Neural cell (in vitro differentiated cells): ENCODE measurements at regions not wholly inside any gene's neighbourhood (a gene's known extent, or its start where the extent isn't known, plus 50 kb on each side); places are given as distances from the start of the nearest gene placed in this dataset.

ENCODE experiments used
- H2AFZ ChIP-seq: fragments of 200-600, 300-800 bp; sonication (generic), shearing (Covaris generic); 2 replicates; pipeline ENCODE4 v1.6.0; 2014; ENCODE audit warnings: low read depth, mild to moderate bottlenecking, antibody characterized with exemption, low read length, moderate library complexity
- H3F3A ChIP-seq: fragments of 200-600 bp; shearing (Covaris generic); 2 replicates; pipeline ENCODE4 v1.6.1; 2016; ENCODE audit warnings: mild to moderate bottlenecking, moderate library complexity, mixed read lengths, antibody characterized with exemption, low read length; ENCODE audit not compliant: insufficient read depth, poor library complexity, severe bottlenecking
- H3K27ac ChIP-seq: fragments of 200-600, 300-800 bp; sonication (generic), shearing (Covaris generic); 2 replicates; pipeline ENCODE4 v1.5.1; 2014; ENCODE audit warnings: mild to moderate bottlenecking, low read length, moderate library complexity
- H3K27me3 ChIP-seq: fragments of 300-800, 200-600 bp; sonication (generic), shearing (Covaris generic); 2 replicates; pipeline ENCODE4 v1.6.0; 2014; ENCODE audit warnings: mild to moderate bottlenecking, low read depth, low read length, moderate library complexity; ENCODE audit not compliant: insufficient read depth
- H3K36me3 ChIP-seq: fragments of 300-800, 200-600 bp; sonication (generic), shearing (Covaris generic); 2 replicates; pipeline ENCODE4 v1.5.1; 2014; ENCODE audit warnings: mild to moderate bottlenecking, antibody characterized with exemption, low read length, moderate library complexity; ENCODE audit not compliant: insufficient read depth
- H3K4me2 ChIP-seq: fragments of 300-800, 200-600 bp; sonication (generic), shearing (Covaris generic); 2 replicates; pipeline ENCODE4 v1.6.0; 2014; ENCODE audit warnings: mild to moderate bottlenecking, low read length
- H3K4me3 ChIP-seq: fragments of 300-800, 200-600 bp; sonication (generic), shearing (Covaris generic); 2 replicates; pipeline ENCODE4 v1.5.1; 2014; ENCODE audit warnings: mild to moderate bottlenecking, low read length, moderate library complexity
- H3K79me2 ChIP-seq: fragments of 200-600 bp; shearing (Covaris generic); replicated peaks from 2 replicates; pipeline ENCODE4 v1.6.0; 2014; ENCODE audit warnings: mild to moderate bottlenecking, low read length, moderate library complexity; ENCODE audit not compliant: insufficient read depth
- H3K9ac ChIP-seq: fragments of 300-800, 200-600 bp; sonication (generic), shearing (Covaris generic); 2 replicates; pipeline ENCODE4 v1.6.1; 2016; ENCODE audit warnings: mild to moderate bottlenecking, low read length, mixed read lengths
- H3K9me2 ChIP-seq: fragments of 200-600 bp; shearing (Covaris generic); 2 replicates; pipeline ENCODE4 v1.6.1; 2016; ENCODE audit warnings: mild to moderate bottlenecking, low read length, mixed read lengths; ENCODE audit not compliant: insufficient read depth
- H3K9me3 ChIP-seq: fragments of 200-600, 300-800 bp; sonication (generic), shearing (Covaris generic); 2 replicates; pipeline ENCODE4 v1.6.1; 2016; ENCODE audit warnings: mild to moderate bottlenecking, mixed run types, low read length, moderate library complexity, mixed read lengths
- H4K20me1 ChIP-seq: fragments of 200-600 bp; shearing (Covaris generic); 2 replicates; pipeline ENCODE4 v1.6.1; 2016; ENCODE audit warnings: mild to moderate bottlenecking, mixed run types; ENCODE audit not compliant: insufficient read depth
- EP300 ChIP-seq: fragments of 450-650 bp; conservative IDR thresholded peaks from 2 replicates; pipeline ENCODE4 v1.6.1; 2014; ENCODE audit warnings: antibody characterized with exemption, mild to moderate bottlenecking, moderate library complexity; ENCODE audit not compliant: poor library complexity, severe bottlenecking
- EZH2 ChIP-seq: fragments of 200-600, 300-800 bp; shearing (Covaris generic), sonication (generic); IDR thresholded peaks from 2 replicates; pipeline ENCODE4 v1.6.1; 2014; ENCODE audit warnings: antibody characterized with exemption, low read length, borderline replicate concordance, mild to moderate bottlenecking; ENCODE audit not compliant: insufficient read depth, poor library complexity, severe bottlenecking
- MXI1 ChIP-seq: fragments of 450-650 bp; conservative IDR thresholded peaks from 2 replicates; pipeline ENCODE4 v1.6.1; 2014; ENCODE audit warnings: antibody characterized with exemption, mild to moderate bottlenecking; ENCODE audit not compliant: poor library complexity, severe bottlenecking
- POLR2AphosphoS5 ChIP-seq: IDR thresholded peaks from 2 replicates; pipeline ENCODE4 v1.6.1; 2012
- RAD21 ChIP-seq: fragments of 450-650 bp; conservative IDR thresholded peaks from 2 replicates; pipeline ENCODE4 v1.6.1; 2014; ENCODE audit warnings: antibody characterized with exemption, mild to moderate bottlenecking, moderate library complexity
- SMC3 ChIP-seq: fragments of 450-650 bp; conservative IDR thresholded peaks from 2 replicates; pipeline ENCODE4 v1.6.1; 2014; ENCODE audit warnings: antibody characterized with exemption, mild to moderate bottlenecking, moderate library complexity; ENCODE audit not compliant: poor library complexity
- TAF1 ChIP-seq: IDR thresholded peaks from 2 replicates; pipeline ENCODE4 v1.6.1; 2012; ENCODE audit warnings: low read depth
- TF ChIP-seq, protein P1 (sequence below): IDR thresholded peaks from 2 replicates; pipeline ENCODE4 v1.6.1; 2012; ENCODE audit warnings: borderline replicate concordance
- TF ChIP-seq, protein P2 (sequence below): fragments of 450-650 bp; IDR thresholded peaks from 2 replicates; pipeline ENCODE4 v1.5.1; 2014; ENCODE audit warnings: antibody characterized with exemption, mild to moderate bottlenecking, moderate library complexity; ENCODE audit not compliant: poor library complexity, severe bottlenecking

GRCh38 chr15:81765816-81766215 is 280.0 kb downstream of the MEX3B start:
- H3K4me2 ChIP-seq: no peak overlapping the region
- no peaks in the 10 kb centered on the region for H3K79me2 ChIP-seq
- H3K4me3 ChIP-seq: no peak overlapping the region
- H3K9ac ChIP-seq: no peak overlapping the region
- H3K27me3 ChIP-seq: no peaks in the 10 kb centered on the region
- no peaks in the 10 kb centered on the region for H3K9me3 ChIP-seq
- no peak overlapping the region for H2AFZ ChIP-seq
- TF ChIP-seq TAF1 (no peak), EZH2 (no peak), SMC3 (no peak), EP300 (no peak), MXI1 (no peak), POLR2AphosphoS5 (no peak), RAD21 (no peak)
- TF ChIP-seq, protein P1, sequence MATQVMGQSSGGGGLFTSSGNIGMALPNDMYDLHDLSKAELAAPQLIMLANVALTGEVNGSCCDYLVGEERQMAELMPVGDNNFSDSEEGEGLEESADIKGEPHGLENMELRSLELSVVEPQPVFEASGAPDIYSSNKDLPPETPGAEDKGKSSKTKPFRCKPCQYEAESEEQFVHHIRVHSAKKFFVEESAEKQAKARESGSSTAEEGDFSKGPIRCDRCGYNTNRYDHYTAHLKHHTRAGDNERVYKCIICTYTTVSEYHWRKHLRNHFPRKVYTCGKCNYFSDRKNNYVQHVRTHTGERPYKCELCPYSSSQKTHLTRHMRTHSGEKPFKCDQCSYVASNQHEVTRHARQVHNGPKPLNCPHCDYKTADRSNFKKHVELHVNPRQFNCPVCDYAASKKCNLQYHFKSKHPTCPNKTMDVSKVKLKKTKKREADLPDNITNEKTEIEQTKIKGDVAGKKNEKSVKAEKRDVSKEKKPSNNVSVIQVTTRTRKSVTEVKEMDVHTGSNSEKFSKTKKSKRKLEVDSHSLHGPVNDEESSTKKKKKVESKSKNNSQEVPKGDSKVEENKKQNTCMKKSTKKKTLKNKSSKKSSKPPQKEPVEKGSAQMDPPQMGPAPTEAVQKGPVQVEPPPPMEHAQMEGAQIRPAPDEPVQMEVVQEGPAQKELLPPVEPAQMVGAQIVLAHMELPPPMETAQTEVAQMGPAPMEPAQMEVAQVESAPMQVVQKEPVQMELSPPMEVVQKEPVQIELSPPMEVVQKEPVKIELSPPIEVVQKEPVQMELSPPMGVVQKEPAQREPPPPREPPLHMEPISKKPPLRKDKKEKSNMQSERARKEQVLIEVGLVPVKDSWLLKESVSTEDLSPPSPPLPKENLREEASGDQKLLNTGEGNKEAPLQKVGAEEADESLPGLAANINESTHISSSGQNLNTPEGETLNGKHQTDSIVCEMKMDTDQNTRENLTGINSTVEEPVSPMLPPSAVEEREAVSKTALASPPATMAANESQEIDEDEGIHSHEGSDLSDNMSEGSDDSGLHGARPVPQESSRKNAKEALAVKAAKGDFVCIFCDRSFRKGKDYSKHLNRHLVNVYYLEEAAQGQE: no peak
- TF ChIP-seq, protein P2, sequence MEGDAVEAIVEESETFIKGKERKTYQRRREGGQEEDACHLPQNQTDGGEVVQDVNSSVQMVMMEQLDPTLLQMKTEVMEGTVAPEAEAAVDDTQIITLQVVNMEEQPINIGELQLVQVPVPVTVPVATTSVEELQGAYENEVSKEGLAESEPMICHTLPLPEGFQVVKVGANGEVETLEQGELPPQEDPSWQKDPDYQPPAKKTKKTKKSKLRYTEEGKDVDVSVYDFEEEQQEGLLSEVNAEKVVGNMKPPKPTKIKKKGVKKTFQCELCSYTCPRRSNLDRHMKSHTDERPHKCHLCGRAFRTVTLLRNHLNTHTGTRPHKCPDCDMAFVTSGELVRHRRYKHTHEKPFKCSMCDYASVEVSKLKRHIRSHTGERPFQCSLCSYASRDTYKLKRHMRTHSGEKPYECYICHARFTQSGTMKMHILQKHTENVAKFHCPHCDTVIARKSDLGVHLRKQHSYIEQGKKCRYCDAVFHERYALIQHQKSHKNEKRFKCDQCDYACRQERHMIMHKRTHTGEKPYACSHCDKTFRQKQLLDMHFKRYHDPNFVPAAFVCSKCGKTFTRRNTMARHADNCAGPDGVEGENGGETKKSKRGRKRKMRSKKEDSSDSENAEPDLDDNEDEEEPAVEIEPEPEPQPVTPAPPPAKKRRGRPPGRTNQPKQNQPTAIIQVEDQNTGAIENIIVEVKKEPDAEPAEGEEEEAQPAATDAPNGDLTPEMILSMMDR: no peak
- no peaks in the 10 kb centered on the region for H4K20me1 ChIP-seq
- no peaks in the 10 kb centered on the region for H3K9me2 ChIP-seq
- no peaks in the 10 kb centered on the region for H3K36me3 ChIP-seq
- H3K27ac ChIP-seq: no peak overlapping the region
- H3F3A ChIP-seq: no peaks in the 10 kb centered on the region

GRCh38 chr15:81763304-81763703 is 282.5 kb downstream of the MEX3B start:
- Histone ChIP-seq H3F3A (no peaks in the 10 kb centered on the region), H3K4me2 (no peak overlapping the region), H3K27ac (no peak overlapping the region), H3K4me3 (no peak overlapping the region), H3K9me3 (no peaks in the 10 kb centered on the region), H2AFZ (no peak overlapping the region), H3K9me2 (no peaks in the 10 kb centered on the region), H3K9ac (no peak overlapping the region), H3K79me2 (no peaks in the 10 kb centered on the region), H3K27me3 (no peaks in the 10 kb centered on the region), H3K36me3 (no peaks in the 10 kb centered on the region), H4K20me1 (no peaks in the 10 kb centered on the region)
- TF ChIP-seq RAD21: no peak
- no peak for TF ChIP-seq MXI1
- no peak for TF ChIP-seq POLR2AphosphoS5
- no peak for TF ChIP-seq EZH2
- TF ChIP-seq, protein P1: no peak
- TF ChIP-seq, protein P2: no peak
- no peak for TF ChIP-seq EP300
- no peak for TF ChIP-seq SMC3
- TF ChIP-seq TAF1: no peak
